ENCODE measurements at regions not wholly inside any gene's neighbourhood (a gene's known extent, or its start where the extent isn't known, plus 50 kb on each side); places are given as distances from the start of the nearest gene placed in this dataset.

DNA sequence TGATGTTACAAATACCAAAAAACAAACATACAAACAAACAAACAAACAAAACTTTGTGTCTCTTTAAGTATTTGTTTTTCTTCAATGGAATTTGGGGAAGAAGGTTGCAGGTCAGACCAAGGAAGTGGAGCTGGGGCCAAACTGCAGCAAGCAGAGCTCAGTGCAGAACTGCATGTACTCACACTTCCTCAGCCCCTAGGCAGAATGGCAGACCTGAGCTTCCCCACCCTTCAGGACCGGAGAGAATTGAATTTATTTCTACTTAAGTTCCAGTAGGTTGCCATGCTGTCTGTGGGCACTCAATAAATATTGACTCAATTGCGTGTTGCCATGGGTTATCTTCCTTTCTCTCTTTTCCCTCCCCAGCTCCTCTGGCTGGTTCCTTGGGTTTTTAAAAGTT, 173.6 kb downstream of the PTGER3 start:
- no peak for DNase-seq (ENCODE audit: low read depth in 3 of 3, low spot score in 2 of 3)

DNA sequence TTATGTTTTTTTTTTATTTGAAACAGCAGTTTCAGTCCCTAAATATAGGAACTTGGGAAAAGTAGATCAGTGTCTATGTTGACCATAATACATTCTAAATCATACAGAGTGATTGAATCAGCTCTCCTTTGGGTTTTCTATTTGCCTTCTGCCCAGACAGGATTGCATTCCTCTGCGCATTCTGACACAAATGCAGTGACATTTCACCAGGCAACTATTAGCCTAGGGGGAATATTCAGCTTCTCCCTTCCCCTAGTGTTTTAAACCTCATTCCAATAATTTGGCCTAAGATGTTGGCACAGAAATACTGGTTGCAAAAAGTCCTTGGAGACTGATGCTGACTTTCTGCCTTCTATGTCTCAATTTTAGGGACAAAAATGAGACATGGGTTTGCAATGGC, 172.8 kb downstream of the PTGER3 start:
- no peak for DNase-seq (ENCODE audit: low read depth in 3 of 3, low spot score in 2 of 3)

DNA sequence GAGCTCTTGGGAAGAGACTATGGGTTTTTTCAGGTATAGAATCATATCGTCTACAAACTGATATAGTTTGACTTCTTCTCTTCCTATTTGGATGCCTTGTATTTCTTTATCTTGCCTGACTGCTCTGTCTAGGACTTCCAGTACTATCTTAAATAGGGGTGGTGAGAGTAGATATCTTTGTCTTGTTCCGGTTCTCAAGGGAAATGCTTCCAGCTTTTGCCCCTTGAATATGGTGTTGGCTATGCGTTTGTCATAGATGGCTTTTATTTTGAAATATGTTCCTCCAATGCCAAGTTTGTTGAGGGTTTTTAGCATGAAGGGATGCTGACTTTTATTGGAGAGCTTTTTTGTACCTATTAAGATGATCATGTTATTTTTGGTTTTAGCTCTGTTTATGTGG, 170.3 kb downstream of the PTGER3 start:
- DNase-seq (ENCODE audit: low read depth in 3 of 3, low spot score in 2 of 3), result no peak

DNA sequence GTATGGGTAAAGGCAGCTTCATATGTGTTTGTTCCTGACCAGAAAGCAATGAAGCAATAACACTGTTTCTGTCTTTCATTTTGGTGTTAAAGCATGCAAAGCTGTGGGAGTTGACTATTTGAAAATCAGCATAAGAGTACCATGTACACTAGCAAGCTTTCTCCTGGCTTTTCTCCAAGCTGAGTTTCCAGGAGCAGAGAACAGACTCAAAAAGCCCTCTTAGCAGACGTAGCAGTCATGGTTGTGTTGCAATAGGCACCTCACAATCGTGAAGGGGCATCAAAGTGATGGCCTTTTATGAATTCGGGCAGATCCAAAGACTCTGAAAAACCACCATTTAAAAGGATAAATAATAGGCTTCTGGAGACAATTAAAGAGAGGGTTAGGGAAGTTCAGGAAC, 159.7 kb downstream of the PTGER3 start:
- DNase-seq (ENCODE audit: low read depth in 3 of 3, low spot score in 2 of 3), result no peak

DNA sequence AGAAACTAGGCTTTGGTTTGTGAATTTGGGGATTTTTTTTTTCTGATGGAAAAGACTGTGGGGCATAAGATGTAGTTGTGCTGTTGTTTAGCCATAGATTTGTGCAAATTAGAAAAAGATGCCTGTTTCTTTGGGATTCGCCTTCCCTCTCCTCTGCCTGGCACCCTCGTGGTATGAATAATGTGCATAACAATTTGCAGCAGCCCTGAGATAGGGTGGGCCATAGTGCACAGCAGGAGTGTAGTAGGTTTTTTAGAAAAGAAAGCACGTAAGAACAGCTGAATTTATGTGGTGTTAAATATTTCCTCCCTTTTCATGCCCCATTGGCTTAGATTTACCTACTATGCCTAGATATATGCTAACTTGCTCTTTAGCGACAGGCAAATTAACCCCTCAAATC, 158.9 kb downstream of the PTGER3 start:
- no peak for DNase-seq (ENCODE audit: low read depth in 3 of 3, low spot score in 2 of 3)

DNA sequence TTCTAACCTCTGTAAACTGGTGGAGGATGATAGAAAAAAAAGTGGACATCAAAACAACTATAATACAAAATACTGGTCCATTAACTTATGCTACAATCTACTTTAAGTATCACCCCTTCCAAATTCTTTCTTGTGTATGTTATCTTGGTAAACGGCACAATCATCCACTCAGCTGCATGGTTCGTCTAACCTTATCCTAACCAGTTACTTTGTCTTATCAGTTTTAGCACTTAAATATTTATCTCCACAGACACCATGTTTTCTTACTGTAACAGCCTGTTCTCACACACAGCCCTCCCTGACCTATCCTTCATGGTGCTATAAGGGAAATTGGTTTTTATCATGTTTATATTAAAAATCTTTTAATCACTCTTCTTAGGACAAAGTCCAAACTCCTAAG, 157.2 kb downstream of the PTGER3 start:
- no peak for DNase-seq (ENCODE audit: low read depth in 3 of 3, low spot score in 2 of 3)

DNA sequence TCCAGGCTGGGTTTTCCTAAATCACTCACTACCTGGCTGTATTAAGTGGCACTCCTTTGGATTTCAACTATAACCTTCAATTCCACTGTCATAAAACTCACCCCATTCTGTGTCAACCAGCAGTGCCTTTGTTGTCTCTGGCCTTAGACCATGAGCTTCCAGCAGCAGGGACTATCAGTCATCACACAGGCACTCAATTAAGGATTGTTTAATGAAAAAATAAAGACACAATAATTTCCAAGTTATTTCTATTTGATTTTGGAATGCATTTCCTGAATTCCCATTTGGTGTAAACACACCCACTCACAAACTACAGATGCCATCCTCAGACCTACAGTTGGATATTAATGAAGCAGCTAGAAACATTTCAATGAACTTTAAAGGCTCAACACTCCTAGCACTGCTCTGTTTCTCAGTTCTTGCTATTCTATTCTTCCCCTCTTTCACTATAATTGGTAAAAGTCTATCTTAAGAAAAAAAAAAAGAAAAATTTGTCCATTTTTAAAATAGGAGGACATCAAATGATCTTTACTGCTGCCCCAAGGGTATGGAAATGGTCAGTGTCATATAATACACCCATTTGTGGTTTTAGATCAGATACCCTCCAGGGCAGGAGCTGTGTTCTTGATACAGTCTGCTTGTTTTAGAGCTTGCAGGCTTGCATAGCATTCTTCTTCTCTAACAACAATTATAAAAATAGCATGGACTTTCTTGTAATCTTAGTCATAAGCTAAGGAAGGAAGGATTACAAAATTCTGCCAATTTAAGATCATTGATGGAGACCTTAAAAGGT, 156.4 kb downstream of the PTGER3 start:
- DNase-seq (ENCODE audit: low read depth in 3 of 3, low spot score in 2 of 3), result no peak

DNA sequence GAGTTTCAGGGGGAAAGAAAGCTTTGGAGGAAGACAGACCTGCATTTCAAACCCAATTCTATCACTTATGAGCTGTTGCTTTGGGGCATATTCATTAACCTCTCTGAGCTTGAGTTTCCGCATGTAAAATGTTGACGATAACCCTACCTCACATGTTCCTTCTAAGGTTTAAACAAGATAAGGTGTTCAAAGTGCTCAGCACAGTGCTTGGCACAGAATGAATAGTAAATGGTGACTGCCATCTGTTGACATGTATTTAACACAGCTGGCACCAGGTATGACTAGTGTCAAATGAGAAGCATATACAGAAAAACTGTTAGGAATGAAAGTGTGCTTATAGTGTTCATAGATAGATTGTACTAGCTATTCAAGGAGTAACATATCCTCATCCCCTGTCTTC, 155.5 kb downstream of the PTGER3 start:
- DNase-seq (ENCODE audit: low read depth in 3 of 3, low spot score in 2 of 3), result no peak

DNA sequence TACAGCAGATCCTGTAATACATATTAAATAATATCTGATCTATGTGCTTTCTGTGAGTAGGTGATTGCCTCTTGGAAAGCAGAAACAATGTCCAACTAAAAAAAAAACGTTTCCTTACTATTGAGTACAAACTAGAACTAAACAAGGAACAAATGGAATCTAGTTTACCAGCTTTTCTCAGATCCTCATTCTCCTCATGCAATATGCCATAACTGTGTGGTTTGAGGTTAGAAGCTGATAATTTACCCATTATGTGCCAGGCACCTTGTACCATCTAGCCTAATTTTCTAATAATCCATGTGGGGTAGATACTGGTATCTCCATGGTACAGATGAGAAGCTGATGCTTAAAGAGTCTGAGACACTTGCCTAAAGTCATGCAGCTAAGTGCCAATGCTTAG, 154.7 kb downstream of the PTGER3 start:
- DNase-seq (ENCODE audit: low read depth in 3 of 3, low spot score in 2 of 3), result no peak

DNA sequence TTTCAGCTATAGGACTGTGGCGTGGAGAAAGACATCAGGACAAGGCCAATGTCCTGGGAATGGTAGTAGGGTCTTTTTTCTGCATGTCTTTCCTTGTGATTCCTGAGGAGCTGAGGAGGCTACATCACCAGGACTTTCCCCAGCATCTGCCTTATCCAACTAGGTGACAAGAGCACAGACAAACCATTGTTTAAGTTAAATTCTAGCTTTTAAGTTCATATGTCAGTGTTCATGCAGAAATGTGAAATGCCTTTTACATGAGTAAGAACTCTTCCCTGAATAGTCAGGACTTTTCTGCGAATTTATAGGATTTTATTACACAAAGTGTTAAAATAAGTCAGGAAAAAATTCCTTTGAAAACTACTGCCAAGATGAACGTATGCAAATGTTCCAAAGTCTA, 154.2 kb downstream of the PTGER3 start:
- DNase-seq (ENCODE audit: low read depth in 3 of 3, low spot score in 2 of 3), result no peak

DNA sequence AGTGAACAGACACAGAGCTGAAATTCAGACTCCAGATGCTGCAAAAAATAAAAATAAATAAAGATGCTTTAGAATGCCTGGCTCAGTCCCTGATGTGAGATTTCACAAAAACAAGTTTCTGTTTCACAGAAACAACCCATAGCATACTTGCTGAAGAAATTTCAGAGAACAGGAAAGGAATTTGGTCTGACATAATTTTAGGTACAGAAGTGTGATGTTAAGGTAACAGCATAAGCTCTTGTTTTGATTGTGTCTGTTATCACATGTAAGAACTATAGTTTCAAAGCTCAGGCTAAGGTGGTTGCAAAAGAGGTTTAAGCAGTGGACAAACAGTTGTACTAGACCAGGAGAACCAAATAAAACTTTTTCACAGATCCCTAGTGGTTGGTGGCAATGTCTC, 152.1 kb downstream of the PTGER3 start:
- DNase-seq (ENCODE audit: low read depth in 3 of 3, low spot score in 2 of 3), result no peak

DNA sequence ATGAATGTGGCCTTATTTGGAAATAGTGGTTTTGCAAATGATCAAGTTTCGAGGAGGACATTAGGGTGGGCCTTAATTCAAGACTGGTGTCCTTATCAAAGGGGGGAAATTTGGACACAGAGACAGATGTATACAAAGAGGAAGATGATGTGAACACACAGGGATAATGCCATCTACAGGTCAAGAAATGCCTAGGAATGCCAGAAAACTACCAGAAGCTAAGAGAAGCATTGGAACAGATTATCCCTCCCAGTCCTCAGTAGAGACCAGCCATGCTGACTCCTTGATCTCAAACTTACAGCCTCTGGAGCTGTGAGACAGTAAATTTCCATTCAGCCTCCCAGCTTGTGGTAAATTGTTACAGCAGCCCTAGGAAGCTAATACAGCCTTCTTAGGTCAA, 151.4 kb downstream of the PTGER3 start:
- no peak for DNase-seq (ENCODE audit: low read depth in 3 of 3, low spot score in 2 of 3)

DNA sequence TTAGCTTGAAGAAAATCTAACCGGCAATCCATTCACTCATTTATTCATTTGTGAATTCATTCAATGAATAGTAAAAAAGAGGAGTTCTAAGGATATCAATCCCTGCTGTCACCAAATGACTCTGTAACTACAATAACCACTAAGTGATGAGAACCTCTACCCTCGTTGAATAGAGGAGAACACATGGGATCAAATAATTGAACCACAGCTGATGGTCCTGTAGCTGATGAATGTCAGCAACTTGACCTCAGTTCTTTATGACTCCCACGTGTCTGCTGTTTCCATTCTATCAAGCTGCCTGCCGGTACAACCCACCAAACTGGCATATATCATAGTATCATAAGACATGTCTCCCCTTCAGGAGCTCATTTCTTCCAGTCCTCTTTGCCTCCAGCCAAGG, 150.3 kb downstream of the PTGER3 start:
- DNase-seq (ENCODE audit: low read depth in 3 of 3, low spot score in 2 of 3), result no peak

DNA sequence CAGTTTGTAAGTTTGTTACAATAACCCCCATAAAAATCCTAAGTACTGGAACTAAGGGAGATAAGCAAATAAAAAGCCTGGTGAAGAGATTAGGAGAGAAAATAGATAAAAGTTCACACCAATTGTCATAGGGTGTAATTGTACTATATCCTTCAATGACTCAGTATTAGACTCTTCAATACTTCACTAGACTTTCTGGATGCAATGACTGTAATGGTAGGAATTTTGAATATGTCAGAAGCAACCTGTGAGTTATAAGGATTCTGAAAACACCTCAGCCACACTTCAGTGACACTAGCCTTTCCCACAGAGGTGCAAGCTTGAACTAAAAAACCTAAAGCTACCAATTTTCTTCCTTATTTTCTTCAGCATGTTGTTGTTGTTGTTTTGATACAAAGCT, 147.9 kb downstream of the PTGER3 start:
- DNase-seq (ENCODE audit: low read depth in 3 of 3, low spot score in 2 of 3), result no peak

DNA sequence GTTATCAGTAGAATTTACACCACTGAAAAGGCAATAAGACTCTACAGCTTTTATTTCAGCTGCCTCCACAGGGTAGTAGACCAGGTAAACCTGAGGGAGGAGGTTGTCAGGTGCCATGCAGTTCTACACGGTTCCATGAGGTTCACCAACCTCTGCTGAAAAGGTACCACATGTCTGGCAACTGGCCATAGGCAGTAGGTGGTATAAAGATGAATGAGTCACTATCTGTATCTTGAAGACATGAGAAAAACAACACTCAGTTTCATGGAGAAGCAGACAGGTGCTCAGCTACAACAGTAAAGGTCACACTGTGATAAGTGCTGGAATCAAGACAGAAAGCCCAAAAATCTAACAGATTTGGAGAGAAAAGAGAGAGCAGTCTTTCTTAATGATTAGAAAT, 145.4 kb downstream of the PTGER3 start:
- DNase-seq (ENCODE audit: low read depth in 3 of 3, low spot score in 2 of 3), result no peak

DNA sequence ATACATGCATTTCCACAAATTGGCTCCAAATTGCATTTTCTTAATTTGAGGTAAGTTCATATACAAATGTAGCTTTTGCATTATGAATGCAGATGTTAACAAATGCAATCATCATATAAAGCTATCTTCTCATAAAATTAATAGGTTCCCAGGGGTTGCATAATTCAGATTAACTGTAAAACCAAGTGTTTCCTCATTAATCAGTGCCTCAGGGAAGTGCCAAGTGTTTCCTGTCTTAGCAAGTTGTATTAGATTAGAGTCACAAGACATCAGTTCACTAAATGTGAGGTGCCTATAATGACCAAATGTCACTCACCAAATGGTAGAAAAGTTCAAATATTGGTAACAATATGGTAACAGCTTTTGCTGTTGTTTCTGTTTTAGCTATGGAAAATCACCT, 140.8 kb downstream of the PTGER3 start:
- no peak for DNase-seq (ENCODE audit: low read depth in 3 of 3, low spot score in 2 of 3)

DNA sequence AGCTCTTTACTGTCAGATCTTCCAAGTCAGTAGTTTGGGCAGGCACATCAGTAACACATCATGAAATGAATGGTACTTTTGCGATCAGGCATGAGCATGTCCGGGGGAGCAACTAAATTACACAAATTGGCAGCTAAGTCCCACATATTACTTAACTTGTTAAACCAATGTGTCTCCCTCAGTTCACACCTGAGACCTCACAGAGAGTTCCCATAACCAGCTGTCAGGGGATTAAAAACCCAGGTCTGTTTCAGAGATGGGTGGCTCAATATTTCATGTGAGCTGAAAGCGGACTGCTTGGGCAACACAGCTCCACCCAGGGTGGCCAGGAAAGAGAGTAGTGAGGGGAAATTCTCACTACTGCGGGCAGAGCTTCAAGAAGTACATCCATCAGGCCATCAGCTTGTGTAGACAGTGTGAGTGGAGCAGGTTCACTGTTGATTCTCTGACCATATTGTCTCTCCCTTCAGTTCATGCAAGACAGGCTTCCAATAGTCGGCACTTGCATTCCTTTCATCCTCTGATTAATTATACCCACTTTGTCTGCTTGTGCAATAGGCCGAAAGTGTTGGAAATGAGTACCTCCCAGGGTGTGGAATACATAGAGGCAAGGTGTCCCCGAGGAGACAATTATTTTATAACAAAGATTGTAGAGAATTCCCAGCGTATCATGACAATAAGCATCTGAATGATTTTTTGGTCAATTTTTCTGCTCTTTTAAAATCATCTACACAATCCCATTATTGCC, 139.9 kb downstream of the PTGER3 start:
- no peak for DNase-seq (ENCODE audit: low read depth in 3 of 3, low spot score in 2 of 3)

DNA sequence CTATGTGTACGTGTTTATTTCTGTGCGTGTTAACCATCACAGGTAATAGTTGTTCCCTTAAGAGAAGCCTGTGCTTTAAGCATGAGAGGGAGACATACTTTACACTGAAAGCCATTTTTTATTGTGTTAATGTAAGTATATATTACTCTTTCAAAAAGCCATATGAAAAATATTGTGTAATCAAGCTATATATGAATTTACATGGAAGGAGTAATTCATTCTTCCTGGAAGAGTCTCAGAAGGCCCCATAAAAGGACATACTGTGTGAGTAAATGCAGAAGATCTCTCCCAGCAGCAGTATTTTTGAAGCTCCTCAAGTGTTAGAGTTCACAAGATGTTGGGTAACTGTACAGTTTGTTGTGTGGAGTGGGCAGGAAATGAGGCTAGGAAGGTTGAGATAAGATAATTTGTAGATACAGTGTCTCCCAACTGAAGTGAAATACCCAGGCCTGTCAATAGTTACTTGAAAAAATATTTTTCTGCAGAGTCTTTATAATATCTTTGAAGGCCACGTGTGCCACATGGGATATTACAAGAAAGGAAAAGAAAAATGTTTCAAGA, 138.3 kb downstream of the PTGER3 start:
- DNase-seq (ENCODE audit: low read depth in 3 of 3, low spot score in 2 of 3), result no peak

DNA sequence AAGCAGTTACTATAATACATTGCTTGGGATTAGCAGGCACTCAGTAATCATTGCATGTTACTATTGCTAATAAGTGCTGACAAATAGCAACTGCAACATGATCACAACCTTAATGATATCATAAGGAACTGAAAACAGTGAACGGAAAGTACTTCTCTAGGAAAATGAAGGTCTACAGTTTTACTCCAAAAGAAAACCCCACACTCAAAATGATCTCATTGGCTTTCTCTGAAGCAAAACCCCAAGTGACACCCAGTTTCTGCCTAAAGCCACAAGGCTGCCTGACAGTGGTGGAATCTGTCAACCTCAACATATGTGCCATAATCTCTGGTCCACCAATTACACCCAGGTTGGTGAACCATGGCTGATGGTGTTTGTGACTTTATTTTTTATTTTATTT, 137.6 kb downstream of the PTGER3 start:
- no peak for DNase-seq (ENCODE audit: low read depth in 3 of 3, low spot score in 2 of 3)

DNA sequence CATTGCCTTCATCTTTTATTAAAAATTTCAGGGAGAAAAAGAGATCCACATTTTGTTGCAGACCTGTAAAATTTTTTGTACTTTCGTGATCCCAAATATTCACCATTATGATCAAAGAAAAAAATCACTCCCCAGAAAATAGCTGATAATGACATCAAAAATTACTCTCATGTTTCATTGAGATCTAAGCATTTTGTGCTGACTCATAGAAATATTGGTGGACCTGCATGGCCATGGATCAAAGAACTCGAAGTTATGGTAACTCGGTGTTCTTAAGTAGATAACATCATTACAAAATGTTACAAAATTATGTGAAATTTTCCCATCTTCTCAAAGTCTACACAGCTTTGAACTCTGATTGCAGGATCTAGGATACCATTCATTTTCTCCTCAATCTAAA, 135.8 kb downstream of the PTGER3 start:
- no peak for DNase-seq (ENCODE audit: low read depth in 3 of 3, low spot score in 2 of 3)

DNA sequence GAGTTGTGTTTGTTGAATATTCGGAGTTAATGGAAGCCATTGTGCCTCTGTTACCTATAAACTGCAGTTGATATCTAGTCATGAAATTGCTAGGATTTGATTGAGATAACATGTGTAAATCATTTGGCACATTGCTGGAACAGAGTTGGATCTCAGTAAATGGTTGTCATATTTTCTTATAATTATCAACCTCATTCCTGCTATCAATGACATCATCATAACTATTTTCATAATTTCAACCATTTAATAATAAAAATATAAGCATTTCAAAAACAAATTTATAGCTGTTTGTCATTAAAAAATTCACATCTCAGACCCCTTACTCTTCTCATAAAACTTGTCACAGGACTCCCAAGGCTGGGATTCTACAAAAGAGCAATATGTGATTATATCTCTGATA, 133.4 kb downstream of the PTGER3 start:
- DNase-seq (ENCODE audit: low read depth in 3 of 3, low spot score in 2 of 3), result no peak
